Fibroblast of skin of right quadriceps (primary cell): ENCODE measurements at regions not wholly inside any gene's neighbourhood (a gene's known extent, or its start where the extent isn't known, plus 50 kb on each side); places are given as distances from the start of the nearest gene placed in this dataset.
"Not testable (repeated sequence)": the region's sequence is repeated elsewhere in the genome, so short reads cannot be mapped to it uniquely, and the experiment has no call there.

Source experiments
- DNase-seq: peaks from one replicate; pipeline ENCODE4 v3.0.0-alpha.2; 2013

GRCh38 chr13:62524061-62524460 is 1108.4 kb upstream of the PCDH20 start:
- no peak for DNase-seq

- DNase-seq, result peak; percentile 17
Observed at GRCh38 chr13:62512194-62513141, 1096.8 kb upstream of the PCDH20 start.

- DNase-seq, result no peak
Observed at GRCh38 chr13:62510906-62511655, 1095.4 kb upstream of the PCDH20 start.

GRCh38 chr13:62502588-62502987 is 1086.9 kb upstream of the PCDH20 start:
- no peak for DNase-seq

GRCh38 chr13:62489731-62490130 is 1074.1 kb upstream of the PCDH20 start:
- no peak for DNase-seq

GRCh38 chr13:62483774-62484173 is 1068.1 kb upstream of the PCDH20 start:
- DNase-seq, result peak; percentile 3

GRCh38 chr13:62482351-62482750 is 1066.7 kb upstream of the PCDH20 start:
- no peak for DNase-seq

- no peak for DNase-seq
Observed at GRCh38 chr13:62473944-62474237, 1058.2 kb upstream of the PCDH20 start.

GRCh38 chr13:62473190-62473943 is 1057.7 kb upstream of the PCDH20 start:
- no peak for DNase-seq

GRCh38 chr13:62453761-62454160 is 1038.1 kb upstream of the PCDH20 start:
- no peak for DNase-seq

GRCh38 chr13:62450759-62451158 is 1035.1 kb upstream of the PCDH20 start:
- no peak for DNase-seq

GRCh38 chr13:62447771-62448382 is 1032.2 kb upstream of the PCDH20 start:
- DNase-seq, result not testable (repeated sequence)

GRCh38 chr13:62444805-62445204 is 1029.2 kb upstream of the PCDH20 start:
- no peak for DNase-seq

- no peak for DNase-seq
Observed at GRCh38 chr13:62434081-62434480, 1018.4 kb upstream of the PCDH20 start.

GRCh38 chr13:62433660-62434059 is 1018.0 kb upstream of the PCDH20 start:
- DNase-seq, result no peak

GRCh38 chr13:62432906-62433305 is 1017.3 kb upstream of the PCDH20 start:
- no peak for DNase-seq

- no peak for DNase-seq
Observed at GRCh38 chr13:62432295-62432694, 1016.6 kb upstream of the PCDH20 start.

- no peak for DNase-seq
Observed at GRCh38 chr13:62431852-62432251, 1016.2 kb upstream of the PCDH20 start.

- DNase-seq, result peak; percentile 8
Observed at GRCh38 chr13:62418872-62419271, 1003.2 kb upstream of the PCDH20 start.

- no peak for DNase-seq
Observed at GRCh38 chr13:62418376-62418775, 1002.7 kb upstream of the PCDH20 start.

- no peak for DNase-seq
Observed at GRCh38 chr13:62407871-62408270, 992.2 kb upstream of the PCDH20 start.

GRCh38 chr13:62388515-62388914 is 972.9 kb upstream of the PCDH20 start:
- DNase-seq, result no peak

GRCh38 chr13:62387647-62388046 is 972.0 kb upstream of the PCDH20 start:
- DNase-seq, result no peak
